Tibial nerve (tissue), 3 donors: ENCODE measurements at regions not wholly inside any gene's neighbourhood (a gene's known extent, or its start where the extent isn't known, plus 50 kb on each side); places are given as distances from the start of the nearest gene placed in this dataset.

Experiments
- POLR2A ChIP-seq, 2 donors: fragments of 450-650 bp; IDR thresholded peaks; one replicate each; pipeline ENCODE4 v1.6.1; 2017; ENCODE audit warnings: antibody characterized with exemption in 2 of 2, mild to moderate bottlenecking in 2 of 2, moderate library complexity in 2 of 2
- TF ChIP-seq, protein P1 (sequence below), 5 experiments: fragments of 200-600 bp in 3 of 5; fragments of 450-650 bp in 2 of 5; sonication (generic) in 3 of 5; IDR thresholded peaks; one replicate each; pipeline ENCODE4 v1.5.1; 2016 to 2019; ENCODE audit warnings: antibody characterized with exemption in 5 of 5, mild to moderate bottlenecking in 3 of 5, moderate library complexity in 2 of 5

DNA sequence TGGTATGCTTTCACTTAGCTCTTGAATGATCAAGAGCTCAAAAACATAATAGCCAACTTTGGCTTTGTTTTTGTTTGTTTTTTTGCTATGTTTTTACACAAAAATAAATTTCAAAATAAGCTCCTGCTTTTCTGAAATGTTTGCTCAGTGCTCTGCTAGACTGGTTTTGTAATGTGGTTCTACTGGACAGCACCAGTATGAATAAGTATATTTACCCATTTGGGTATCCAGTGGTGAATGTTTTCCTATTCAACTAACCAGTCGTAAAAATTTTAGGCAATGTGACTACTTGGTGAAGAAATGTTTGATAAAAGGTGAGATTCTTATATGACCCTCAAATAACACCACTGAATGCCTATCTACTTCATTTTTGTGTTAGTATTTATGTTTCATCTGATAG lies 308.6 kb downstream of the PTPRC start:
- no peak for TF ChIP-seq POLR2A (IDR thresholded peaks at IDR 0.05)
- TF ChIP-seq, protein P1, sequence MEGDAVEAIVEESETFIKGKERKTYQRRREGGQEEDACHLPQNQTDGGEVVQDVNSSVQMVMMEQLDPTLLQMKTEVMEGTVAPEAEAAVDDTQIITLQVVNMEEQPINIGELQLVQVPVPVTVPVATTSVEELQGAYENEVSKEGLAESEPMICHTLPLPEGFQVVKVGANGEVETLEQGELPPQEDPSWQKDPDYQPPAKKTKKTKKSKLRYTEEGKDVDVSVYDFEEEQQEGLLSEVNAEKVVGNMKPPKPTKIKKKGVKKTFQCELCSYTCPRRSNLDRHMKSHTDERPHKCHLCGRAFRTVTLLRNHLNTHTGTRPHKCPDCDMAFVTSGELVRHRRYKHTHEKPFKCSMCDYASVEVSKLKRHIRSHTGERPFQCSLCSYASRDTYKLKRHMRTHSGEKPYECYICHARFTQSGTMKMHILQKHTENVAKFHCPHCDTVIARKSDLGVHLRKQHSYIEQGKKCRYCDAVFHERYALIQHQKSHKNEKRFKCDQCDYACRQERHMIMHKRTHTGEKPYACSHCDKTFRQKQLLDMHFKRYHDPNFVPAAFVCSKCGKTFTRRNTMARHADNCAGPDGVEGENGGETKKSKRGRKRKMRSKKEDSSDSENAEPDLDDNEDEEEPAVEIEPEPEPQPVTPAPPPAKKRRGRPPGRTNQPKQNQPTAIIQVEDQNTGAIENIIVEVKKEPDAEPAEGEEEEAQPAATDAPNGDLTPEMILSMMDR (IDR thresholded peaks at IDR 0.05) = no peak
